ENCODE measurements at regions not wholly inside any gene's neighbourhood (a gene's known extent, or its start where the extent isn't known, plus 50 kb on each side); places are given as distances from the start of the nearest gene placed in this dataset.

GRCh38 chr14:85416771-85417170, 113.2 kb upstream of the FLRT2 start:
- TF ChIP-seq CTCF (IDR thresholded peaks at IDR 0.05) = no peak
- no peak for TF ChIP-seq EP300 (IDR thresholded peaks at IDR 0.05)
- no peak for TF ChIP-seq POLR2AphosphoS5 (IDR thresholded peaks at IDR 0.05)

Measured in sigmoid colon (tissue), 4 donors.